GM03348 (cell line): ENCODE measurements at regions not wholly inside any gene's neighbourhood (a gene's known extent, or its start where the extent isn't known, plus 50 kb on each side); places are given as distances from the start of the nearest gene placed in this dataset.
A peak's percentile ranks its signal among the peaks of the same experiment; 100 is the strongest.

ENCODE experiments used
- DNase-seq: peaks from one replicate; pipeline ENCODE4 v3.0.0; 2012; ENCODE audit warnings: low spot score

GRCh38 chr11:126129727-126130671, 67.3 kb upstream of the CDON start:
- DNase-seq = no peak

- DNase-seq = no peak
These were observed 65.2 kb upstream of the CDON start for GRCh38 chr11:126127898-126128297.

GRCh38 chr11:126127284-126127845, 64.7 kb upstream of the CDON start:
- no peak for DNase-seq

- DNase-seq = no peak
These were observed 61.6 kb upstream of the CDON start for GRCh38 chr11:126124231-126124661.

- no peak for DNase-seq
These were observed 61.0 kb upstream of the CDON start for GRCh38 chr11:126123686-126124085.

GRCh38 chr11:126122863-126123262, 60.2 kb upstream of the CDON start:
- DNase-seq = peak; percentile 44

DNA sequence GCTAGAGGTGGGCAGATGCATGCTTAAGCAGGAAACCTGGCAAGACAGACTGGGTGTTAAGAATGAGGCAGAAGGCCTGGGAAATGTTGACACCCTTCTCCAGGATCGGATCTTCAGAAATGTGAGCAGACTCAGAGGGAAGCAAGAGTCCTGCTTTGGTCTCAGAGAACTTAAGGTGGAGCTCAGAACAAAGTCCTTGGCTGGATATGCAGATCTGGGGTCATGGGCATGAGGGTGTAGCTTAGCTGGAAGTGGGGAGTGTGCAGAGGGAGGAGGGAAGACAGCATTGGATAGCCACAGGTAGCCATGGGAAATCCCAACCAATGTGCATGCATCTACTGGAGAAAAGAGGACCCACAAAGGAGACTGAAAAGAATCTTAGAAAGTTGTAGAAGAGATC, 58.6 kb upstream of the CDON start:
- DNase-seq = no peak

GRCh38 chr11:126118806-126119205, 56.1 kb upstream of the CDON start:
- no peak for DNase-seq

- peak; percentile 75 for DNase-seq
These were observed 53.2 kb upstream of the CDON start for GRCh38 chr11:126115816-126116331.

GRCh38 chr11:126115127-126115495, 52.4 kb upstream of the CDON start:
- DNase-seq = peak; percentile 51

DNA sequence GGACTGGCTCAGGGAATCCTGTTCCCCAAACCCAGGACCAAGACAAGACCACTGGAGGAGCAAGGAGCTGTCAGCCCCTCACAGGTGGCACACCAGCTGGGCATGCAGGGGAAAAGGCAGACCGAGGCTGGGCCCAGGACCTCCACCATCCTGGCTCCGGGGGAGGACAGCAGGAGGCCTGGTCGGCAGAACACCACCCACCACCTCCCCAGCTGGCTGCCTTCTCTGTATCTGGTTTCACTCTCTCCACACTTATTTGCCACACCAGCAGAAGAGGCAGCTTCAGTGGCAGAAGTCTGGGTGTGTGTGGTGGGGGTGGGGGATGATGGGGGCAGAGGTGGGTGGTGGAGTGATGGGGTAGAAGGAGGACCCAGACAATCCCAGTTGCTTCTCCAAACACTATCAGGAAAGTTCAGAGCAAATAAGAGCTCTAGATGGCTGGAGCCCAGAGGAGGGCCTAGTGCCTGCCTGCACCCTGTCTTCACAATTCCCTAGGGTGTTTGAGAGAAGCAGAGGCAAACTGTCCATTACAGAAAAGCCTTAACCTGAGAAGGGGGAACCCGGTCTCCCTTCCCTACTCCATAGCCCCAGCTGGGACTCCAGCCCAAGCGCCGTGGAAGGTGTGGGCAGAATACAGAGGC, 51.9 kb upstream of the CDON start:
- DNase-seq = no peak

DNA sequence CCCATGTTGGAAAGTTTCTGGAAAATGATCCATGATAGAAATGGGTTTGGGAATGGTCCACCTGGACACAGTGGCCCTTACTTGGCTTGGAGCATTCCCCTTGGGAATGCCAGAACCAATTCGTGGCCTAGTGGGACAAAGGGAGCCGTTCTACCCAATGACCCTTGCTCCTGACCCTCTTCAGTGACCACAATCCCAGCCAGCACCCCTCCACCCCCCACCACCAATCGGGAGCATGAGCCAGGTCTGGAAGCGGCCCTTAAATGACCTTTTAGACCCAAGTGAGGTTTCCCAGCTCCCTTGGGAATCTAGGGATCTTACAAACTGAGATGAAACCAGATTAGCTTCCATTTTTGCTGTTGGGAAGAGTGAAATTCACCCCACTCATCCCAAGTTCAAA, 51.3 kb upstream of the CDON start:
- DNase-seq = no peak

DNA sequence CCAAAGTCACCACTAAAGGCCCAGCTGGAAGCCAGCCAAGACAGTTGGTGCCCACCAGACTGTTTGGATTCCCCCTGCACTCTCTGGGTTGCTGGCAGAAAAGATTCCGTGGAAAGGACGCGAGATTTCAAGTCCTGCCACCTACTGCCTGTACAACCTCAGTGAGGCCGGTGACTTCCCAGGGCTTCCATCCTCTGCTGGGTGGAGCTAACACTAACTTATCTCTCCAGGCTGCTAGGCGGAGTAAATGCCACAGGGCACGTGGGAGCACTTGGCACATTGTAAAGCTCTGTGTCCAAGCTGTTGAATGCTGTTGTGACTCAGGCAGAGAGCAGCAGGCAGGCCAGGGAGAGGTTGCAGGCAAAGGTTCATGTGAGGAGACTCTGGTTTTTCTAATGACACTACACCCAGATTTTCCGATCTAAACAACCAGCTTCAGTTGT, 50.9 kb upstream of the CDON start:
- DNase-seq = peak; percentile 93

GRCh38 chr11:126113012-126113411, 50.3 kb upstream of the CDON start:
- DNase-seq = no peak

GRCh38 chr11:126112547-126112946, 49.9 kb upstream of the CDON start:
- peak; percentile 66 for DNase-seq
